Peyer's patch (tissue), 4 donors: ENCODE measurements at regions not wholly inside any gene's neighbourhood (a gene's known extent, or its start where the extent isn't known, plus 50 kb on each side); places are given as distances from the start of the nearest gene placed in this dataset.
"Not testable (repeated sequence)": the region's sequence is repeated elsewhere in the genome, so short reads cannot be mapped to it uniquely, and the experiment has no call there.

Experiments used
- DNase-seq, 3 donors: peaks; one replicate each; pipeline ENCODE4 v3.0.0-alpha.2; 2017 to 2019
- H3K27ac ChIP-seq, 4 donors: fragments of 200-600 bp; sonication (generic); one replicate each; pipeline ENCODE4 v1.5.1; 2016 to 2019
- H3K27me3 ChIP-seq, 2 donors: fragments of 200-600 bp; sonication (generic); one replicate each; pipeline ENCODE4 v1.5.1; 2019
- H3K36me3 ChIP-seq, 3 donors: fragments of 200-600 bp; sonication (generic); one replicate each; pipeline ENCODE4 v1.5.1; 2016 to 2019
- H3K4me1 ChIP-seq, 4 donors: fragments of 200-600 bp; sonication (generic); one replicate each; pipeline ENCODE4 v1.5.1; 2016 to 2019
- H3K4me3 ChIP-seq, 4 donors: fragments of 200-600 bp; sonication (generic); 1 replicate in 3 of 4; 2 replicates in 1 of 4; pipeline ENCODE4 v1.5.1; 2016 to 2019; ENCODE audit warnings: mild to moderate bottlenecking in 1 of 4
- H3K9me3 ChIP-seq, 4 donors: fragments of 200-600 bp; sonication (generic); one replicate each; pipeline ENCODE4 v1.5.1; 2016 to 2019; ENCODE audit warnings: mild to moderate bottlenecking in 1 of 4
- POLR2A ChIP-seq, 2 donors: fragments of 450-650 bp; IDR thresholded peaks; one replicate each; pipeline ENCODE4 v1.5.1; 2017; ENCODE audit warnings: antibody characterized with exemption in 2 of 2, mild to moderate bottlenecking in 2 of 2, moderate library complexity in 2 of 2
- TF ChIP-seq, protein P1 (sequence below), 6 experiments: fragments of 450-650 bp in 4 of 6; fragments of 200-600 bp in 2 of 6; sonication (generic) in 1 of 6; IDR thresholded peaks; one replicate each; pipeline ENCODE4 v1.5.1; 2017 to 2019; ENCODE audit warnings: antibody characterized with exemption in 6 of 6, mild to moderate bottlenecking in 3 of 6, moderate library complexity in 1 of 6

GRCh38 chr6:100296810-100297544 lies 167.7 kb downstream of the SIM1 start:
- no peak for TF ChIP-seq POLR2A (IDR thresholded peaks at IDR 0.05)
- TF ChIP-seq, protein P1, sequence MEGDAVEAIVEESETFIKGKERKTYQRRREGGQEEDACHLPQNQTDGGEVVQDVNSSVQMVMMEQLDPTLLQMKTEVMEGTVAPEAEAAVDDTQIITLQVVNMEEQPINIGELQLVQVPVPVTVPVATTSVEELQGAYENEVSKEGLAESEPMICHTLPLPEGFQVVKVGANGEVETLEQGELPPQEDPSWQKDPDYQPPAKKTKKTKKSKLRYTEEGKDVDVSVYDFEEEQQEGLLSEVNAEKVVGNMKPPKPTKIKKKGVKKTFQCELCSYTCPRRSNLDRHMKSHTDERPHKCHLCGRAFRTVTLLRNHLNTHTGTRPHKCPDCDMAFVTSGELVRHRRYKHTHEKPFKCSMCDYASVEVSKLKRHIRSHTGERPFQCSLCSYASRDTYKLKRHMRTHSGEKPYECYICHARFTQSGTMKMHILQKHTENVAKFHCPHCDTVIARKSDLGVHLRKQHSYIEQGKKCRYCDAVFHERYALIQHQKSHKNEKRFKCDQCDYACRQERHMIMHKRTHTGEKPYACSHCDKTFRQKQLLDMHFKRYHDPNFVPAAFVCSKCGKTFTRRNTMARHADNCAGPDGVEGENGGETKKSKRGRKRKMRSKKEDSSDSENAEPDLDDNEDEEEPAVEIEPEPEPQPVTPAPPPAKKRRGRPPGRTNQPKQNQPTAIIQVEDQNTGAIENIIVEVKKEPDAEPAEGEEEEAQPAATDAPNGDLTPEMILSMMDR (IDR thresholded peaks at IDR 0.05): no peak

GRCh38 chr6:100295172-100295571 lies 169.5 kb downstream of the SIM1 start:
- not testable (repeated sequence) for DNase-seq, H3K36me3 ChIP-seq, H3K4me3 ChIP-seq, H3K4me1 ChIP-seq, H3K27ac ChIP-seq, H3K27me3 ChIP-seq, H3K9me3 ChIP-seq

More at GRCh38 chr6:100296810-100297544, 167.7 kb downstream of the SIM1 start:
- Histone ChIP-seq H3K9me3 (no peaks in the 10 kb centered on the region), H3K4me3 (no peak overlapping the region), H3K27me3 (no peaks in the 10 kb centered on the region), H3K36me3 (no peaks in the 10 kb centered on the region), H3K4me1 (no peaks in the 10 kb centered on the region), H3K27ac (no peak overlapping the region)
- DNase-seq: no peak

GRCh38 chr6:100289285-100289684 lies 175.4 kb downstream of the SIM1 start:
- Histone ChIP-seq H3K27ac (no peak overlapping the region), H3K36me3 (no peaks in the 10 kb centered on the region), H3K4me3 (no peak overlapping the region), H3K27me3 (no peaks in the 10 kb centered on the region), H3K9me3 (no peaks in the 10 kb centered on the region), H3K4me1 (no peaks in the 10 kb centered on the region)
- TF ChIP-seq POLR2A (IDR thresholded peaks at IDR 0.05): no peak
- TF ChIP-seq, protein P1 (IDR thresholded peaks at IDR 0.05): no peak
- no peak for DNase-seq

GRCh38 chr6:100288311-100288710 lies 176.4 kb downstream of the SIM1 start:
- Histone ChIP-seq H3K9me3 (no peaks in the 10 kb centered on the region), H3K4me1 (no peaks in the 10 kb centered on the region), H3K4me3 (no peak overlapping the region), H3K27ac (no peak overlapping the region), H3K36me3 (no peaks in the 10 kb centered on the region), H3K27me3 (no peaks in the 10 kb centered on the region)
- TF ChIP-seq, protein P1 (IDR thresholded peaks at IDR 0.05): no peak
- TF ChIP-seq POLR2A (IDR thresholded peaks at IDR 0.05): no peak
- no peak for DNase-seq

DNA sequence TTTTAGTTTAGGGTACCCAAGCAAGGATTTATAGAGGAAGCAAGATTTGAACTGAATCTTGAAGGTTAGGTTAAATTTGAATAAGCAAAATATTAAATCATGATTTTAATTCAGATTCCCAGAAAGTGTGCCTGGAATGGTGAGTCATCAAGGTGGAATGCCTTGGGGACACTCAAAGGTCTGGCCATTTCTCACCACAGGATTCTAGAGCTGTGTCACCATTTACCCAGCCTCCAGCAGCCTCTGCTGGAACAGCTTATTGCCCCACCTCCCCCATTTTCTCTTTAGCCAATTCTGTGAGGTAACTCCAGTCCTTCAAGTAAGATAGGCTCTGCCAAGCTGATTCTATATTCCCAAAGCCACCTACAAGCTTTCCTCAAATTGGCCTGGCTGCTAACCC lies 181.4 kb downstream of the SIM1 start:
- H3K27me3 ChIP-seq: no peaks in the 10 kb centered on the region
- no peaks in the 10 kb centered on the region for H3K36me3 ChIP-seq
- no peaks in the 10 kb centered on the region for H3K4me1 ChIP-seq
- no peak for TF ChIP-seq POLR2A (IDR thresholded peaks at IDR 0.05)
- TF ChIP-seq, protein P1 (IDR thresholded peaks at IDR 0.05): no peak
- H3K27ac ChIP-seq: no peak overlapping the region
- no peak for DNase-seq
- H3K4me3 ChIP-seq: no peak overlapping the region
- no peaks in the 10 kb centered on the region for H3K9me3 ChIP-seq

DNA sequence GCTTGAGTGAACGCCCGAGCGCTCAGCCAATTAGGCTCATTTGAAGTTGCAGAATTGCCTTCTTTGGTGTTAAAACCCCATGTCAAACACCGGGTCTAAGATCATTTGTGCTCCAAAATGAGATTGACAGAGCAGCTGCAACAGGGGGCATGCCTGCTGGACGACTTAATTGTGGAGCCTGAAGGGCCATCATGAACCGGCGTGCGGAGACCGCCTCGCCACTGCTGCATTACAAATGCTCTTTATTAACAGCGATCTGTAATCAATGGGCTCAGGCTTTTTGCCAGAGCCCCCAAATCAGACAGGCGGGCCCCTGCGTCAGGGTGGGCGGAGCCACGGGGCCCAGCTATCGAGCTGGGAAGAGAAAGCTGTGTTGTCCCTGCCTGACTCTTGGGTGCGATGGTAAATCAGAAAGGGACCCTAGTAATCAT lies 183.2 kb downstream of the SIM1 start:
- no peaks in the 10 kb centered on the region for H3K9me3 ChIP-seq
- no peak overlapping the region for H3K27ac ChIP-seq
- H3K27me3 ChIP-seq: no peaks in the 10 kb centered on the region
- H3K36me3 ChIP-seq: no peaks in the 10 kb centered on the region
- H3K4me1 ChIP-seq: no peaks in the 10 kb centered on the region
- no peak for DNase-seq
- TF ChIP-seq POLR2A (IDR thresholded peaks at IDR 0.05): no peak
- TF ChIP-seq, protein P1 (IDR thresholded peaks at IDR 0.05): no peak
- H3K4me3 ChIP-seq: no peak overlapping the region
